GM12878 (cell line): ENCODE measurements at regions not wholly inside any gene's neighbourhood (a gene's known extent, or its start where the extent isn't known, plus 50 kb on each side); places are given as distances from the start of the nearest gene placed in this dataset.

Experiments used
- ATAC-seq: fragments of 200-7000 bp; cut with Tn5 transposase; 3 replicates; pipeline ENCODE4 v1.9.1; 2020; ENCODE audit warnings: mild to moderate bottlenecking, moderate library complexity
- BruUV-seq: library from RNA; stranded (reverse); fragments of 400-500 nt; replicated peaks from 2 replicates; lab custom pipeline; 2021; lab: Mats Ljungman, UMichigan
- CTCF ChIA-PET: fragments of 300-600 bp; sonication (Branson Sonifier 250); formaldehyde crosslinking; extraction: SDS; loops from one replicate; lab custom pipeline; 2021; ENCODE audit warnings: inconsistent platforms; lab: Yijun Ruan, JAX
- POLR2A ChIA-PET: fragments of 350-600 bp; formaldehyde crosslinking; extraction: SDS; loops from one replicate; lab custom pipeline; 2021; ENCODE audit warnings: inconsistent platforms; lab: Charles Lee
- RAD21 ChIA-PET: fragments of 300-600 bp; sonication (Branson Sonifier 250); formaldehyde crosslinking; loops from one replicate; lab custom pipeline; 2023; ENCODE audit warnings: antibody characterized with exemption; ENCODE audit not compliant: unreplicated experiment; lab: Charles Lee
- SMC1A ChIA-PET: fragments of 300-600 bp; sonication (Branson Sonifier 250); formaldehyde crosslinking; loops from one replicate; lab custom pipeline; 2023; ENCODE audit not compliant: unreplicated experiment, uncharacterized antibody; lab: Charles Lee
- DNase-seq: peaks from one replicate; pipeline ENCODE4 v3.0.0-alpha.2; 2011; ENCODE audit warnings: low read depth, low spot score
- FAIRE-seq: peaks from 3 replicates; lab custom pipeline; 2011; peaks lifted over from hg19 to GRCh38; lab: Jason Lieb, UNC
- H2AFZ ChIP-seq: 2 replicates; pipeline ENCODE4 v1.6.0; 2011; ENCODE audit warnings: low read depth, low read length, control low read depth; ENCODE audit not compliant: control insufficient read depth
- H3K27ac ChIP-seq: 2 replicates; pipeline ENCODE4 v1.5.1; 2011; ENCODE audit warnings: control low read depth; ENCODE audit not compliant: control insufficient read depth, insufficient read depth
- H3K27me3 ChIP-seq, 2 experiments: replicated peaks in 1 of 2; 2 replicates each; pipeline versions ENCODE4 v1.6.0 to v1.6.1; 2011; ENCODE audit warnings: low read length in 1 of 2; ENCODE audit not compliant: control insufficient read depth in 2 of 2, insufficient read depth in 2 of 2
- H3K36me3 ChIP-seq, 2 experiments: 2 replicates each; pipeline ENCODE4 v1.5.1; 2011; ENCODE audit warnings: low read length in 1 of 2; ENCODE audit not compliant: control insufficient read depth in 2 of 2, insufficient read depth in 2 of 2
- H3K4me1 ChIP-seq: 2 replicates; pipeline ENCODE4 v1.6.1; 2011; ENCODE audit warnings: mild to moderate bottlenecking, low read length, moderate library complexity, mixed read lengths; ENCODE audit not compliant: control insufficient read depth, insufficient read depth
- H3K4me2 ChIP-seq: 2 replicates; pipeline ENCODE4 v1.6.0; 2011; ENCODE audit warnings: control low read depth; ENCODE audit not compliant: control insufficient read depth, insufficient read depth
- H3K4me3 ChIP-seq: fragments of 200-600 bp; sonication (generic); 2 replicates; pipeline ENCODE4 v1.5.1; 2016
- H3K79me2 ChIP-seq: 2 replicates; pipeline ENCODE4 v1.6.0; 2011; ENCODE audit warnings: low read length; ENCODE audit not compliant: control insufficient read depth, insufficient read depth
- H3K9ac ChIP-seq: 2 replicates; pipeline ENCODE4 v1.8.0; 2011; ENCODE audit warnings: low read length, control low read depth, mixed read lengths; ENCODE audit not compliant: control insufficient read depth, insufficient read depth
- H3K9me3 ChIP-seq: replicated peaks from 3 replicates; pipeline ENCODE4 v1.5.1; 2011; ENCODE audit warnings: mild to moderate bottlenecking, low read length; ENCODE audit not compliant: control insufficient read depth, insufficient read depth
- H4K20me1 ChIP-seq: 2 replicates; pipeline ENCODE4 v1.6.0; 2011; ENCODE audit not compliant: control insufficient read depth, insufficient read depth
- BCL11A ChIP-seq: IDR thresholded peaks from 2 replicates; pipeline ENCODE4 v1.6.1; 2011; ENCODE audit warnings: low read depth, low read length
- CBX3 ChIP-seq: fragments of 200-600 bp; sonication (generic); IDR thresholded peaks from 2 replicates; pipeline ENCODE4 v1.6.1; 2016; ENCODE audit warnings: low read depth, borderline replicate concordance
- MTA2 ChIP-seq: fragments of 450-650 bp; IDR thresholded peaks from 2 replicates; pipeline ENCODE4 v1.6.1; 2016; ENCODE audit warnings: low read depth, mild to moderate bottlenecking, moderate library complexity
- NFYA ChIP-seq: IDR thresholded peaks from 2 replicates; pipeline ENCODE4 v1.6.1; 2011; ENCODE audit warnings: low read depth, mild to moderate bottlenecking, low read length, improper control_type of control experiment, borderline replicate concordance
- NR2C1 ChIP-seq: fragments of 450-650 bp; IDR thresholded peaks from 2 replicates; pipeline ENCODE4 v1.6.1; 2017; ENCODE audit warnings: antibody characterized with exemption, mild to moderate bottlenecking, moderate library complexity
- SREBF2 ChIP-seq: IDR thresholded peaks from 2 replicates; pipeline ENCODE4 v1.6.1; 2012; ENCODE audit warnings: mild to moderate bottlenecking, low read length
- TCF12 ChIP-seq: IDR thresholded peaks from 2 replicates; pipeline ENCODE4 v1.6.1; 2011; ENCODE audit warnings: low read depth, mild to moderate bottlenecking, low read length
- YBX1 ChIP-seq: fragments of 450-650 bp; IDR thresholded peaks from 2 replicates; pipeline ENCODE4 v1.6.1; 2016; ENCODE audit warnings: antibody characterized with exemption
- WGBS: methylation state at CpG from one replicate; pipeline ENCODE4 v1.1.6; 2016; ENCODE audit warnings: low lambda C conversion rate; ENCODE audit not compliant: insufficient replicate concordance, insufficient coverage; ENCODE audit errors: missing lambda C conversion rate; 5-methylcytosine and 5-hydroxymethylcytosine counted together
- in situ Hi-C: fragments of 300-500 bp; cut with MboI; formaldehyde crosslinking; loops from 9 replicates; pipeline ENCODE4 v1.14.3; 2018; ENCODE audit warnings: mixed read lengths
- intact Hi-C: fragments of 100-400 bp; cut with micrococcal nuclease; formaldehyde crosslinking; loops from one replicate; pipeline ENCODE4 v1.14.2; 2022; ENCODE audit not compliant: unreplicated experiment

DNA sequence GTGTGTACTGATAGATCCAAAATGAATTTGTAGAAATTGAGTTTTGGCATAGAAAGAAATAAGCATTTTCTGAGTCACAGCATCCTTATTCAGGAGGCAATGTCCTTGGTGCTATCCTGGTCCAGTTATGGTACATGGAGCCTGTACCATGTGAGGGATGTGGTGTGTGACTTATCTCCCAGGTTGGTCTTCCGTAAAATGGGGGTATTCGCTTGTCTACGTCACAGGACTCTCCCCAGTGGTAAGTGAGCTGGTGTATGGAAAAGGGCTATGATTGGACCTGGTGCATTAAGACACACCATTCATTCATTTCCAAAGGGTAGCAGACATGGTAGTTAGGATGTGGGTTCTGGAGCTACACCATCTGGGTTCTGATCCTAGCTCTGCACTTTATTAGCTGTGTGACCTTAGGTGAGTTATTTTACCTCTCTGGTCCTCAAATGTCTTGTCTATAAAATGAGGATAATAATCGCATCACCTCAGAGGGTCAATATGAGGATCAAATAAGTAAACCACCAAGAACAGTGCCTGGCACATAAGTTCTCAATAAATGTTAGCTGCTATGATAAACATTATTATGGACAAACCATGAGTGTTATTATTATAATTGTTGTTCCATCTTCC, 119.2 kb downstream of the MYCN start:
- Histone ChIP-seq H3K4me2 (no peak overlapping the region), H3K9me3 (peaks cover 4% of the 10 kb centered on the region; the same call in 1 of the 3 replicates), H3K79me2 (no peaks in the 10 kb centered on the region), H3K4me1 (peaks cover 17% of the 10 kb centered on the region), H3K36me3 (no peaks in the 10 kb centered on the region), H3K9ac (no peak overlapping the region), H4K20me1 (no peaks in the 10 kb centered on the region), H2AFZ (no peak overlapping the region), H3K4me3 (no peak overlapping the region), H3K27me3 (no peaks in the 10 kb centered on the region), H3K27ac (no peak overlapping the region)
- ATAC-seq (no peak), DNase-seq (no peak), FAIRE-seq (no peak)
- 21% methylated on average over 4 of the region's 4 CpGs for WGBS
- TF ChIP-seq YBX1 (no peak), NR2C1 (no peak)
- in situ Hi-C loops (no loop called here), intact Hi-C loops (no loop called here)
- ChIA-PET CTCF (no interaction called here), SMC1A (no interaction called here), RAD21 (no interaction called here), POLR2A (no interaction called here)
- BruUV-seq = no TSS peak

DNA sequence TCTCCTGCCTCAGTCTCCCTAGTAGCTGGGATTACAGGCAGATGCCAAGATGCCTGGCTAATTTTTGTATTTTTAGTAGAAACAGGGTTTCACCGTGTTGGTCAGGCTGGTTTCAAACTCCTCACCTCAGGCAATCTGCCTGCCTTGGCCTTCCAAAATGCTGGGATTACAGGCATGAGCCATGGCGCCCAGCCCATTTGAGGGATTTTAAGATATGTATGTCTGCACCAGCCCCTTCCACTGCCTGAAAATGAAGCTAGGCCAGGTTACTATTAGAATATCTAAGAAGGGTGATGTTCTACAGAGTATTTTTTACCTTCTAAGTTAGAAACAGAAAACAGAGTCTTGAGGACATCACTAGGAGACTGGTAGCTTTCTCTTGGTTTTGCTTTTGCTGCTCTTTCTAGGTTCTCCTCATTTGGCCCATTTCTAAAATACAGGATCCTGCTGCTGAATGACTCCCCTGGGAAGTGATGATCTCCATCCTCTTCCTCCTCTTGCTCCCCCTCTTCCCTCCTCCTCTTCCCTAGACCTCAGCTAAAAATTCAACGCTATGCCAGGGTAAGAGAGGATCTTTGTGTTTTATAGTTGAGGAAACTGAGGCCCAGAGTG, 118.5 kb downstream of the MYCN start:
- DNase-seq = no peak
- no peak for TF ChIP-seq CBX3
- TF ChIP-seq BCL11A = no peak
- no peak for TF ChIP-seq NFYA
- no peak for TF ChIP-seq SREBF2
- no peak for TF ChIP-seq MTA2
- no peak for TF ChIP-seq TCF12
- TF ChIP-seq, all 136 proteins: peak for 0
- Histone ChIP-seq H3K27ac (no peak overlapping the region), H2AFZ (no peak overlapping the region), H4K20me1 (no peaks in the 10 kb centered on the region), H3K4me2 (no peak overlapping the region), H3K27me3 (no peaks in the 10 kb centered on the region), H3K79me2 (no peaks in the 10 kb centered on the region), H3K9ac (no peak overlapping the region), H3K4me3 (no peak overlapping the region), H3K9me3 (peaks cover 1% of the 10 kb centered on the region; the same call in 1 of the 3 replicates), H3K36me3 (no peaks in the 10 kb centered on the region), H3K4me1 (peaks cover 17% of the 10 kb centered on the region)
- no peak for FAIRE-seq
- WGBS = 50% methylated on average over 3 of the region's 3 CpGs
- intact Hi-C loops = no loop called here
- ChIA-PET CTCF (no interaction called here), SMC1A (interaction anchor here (1.6 to 1.7 kb wide), 2 partner anchors 12 to 260 kb away, joined by 3 to 4 read pairs; no protein-coding TSS in a partner anchor), RAD21 (no interaction called here), POLR2A (no interaction called here)
- BruUV-seq = no TSS peak
- in situ Hi-C loops = no loop called here
- ATAC-seq = no peak
